ENCODE measurements at regions not wholly inside any gene's neighbourhood (a gene's known extent, or its start where the extent isn't known, plus 50 kb on each side); places are given as distances from the start of the nearest gene placed in this dataset.

DNA sequence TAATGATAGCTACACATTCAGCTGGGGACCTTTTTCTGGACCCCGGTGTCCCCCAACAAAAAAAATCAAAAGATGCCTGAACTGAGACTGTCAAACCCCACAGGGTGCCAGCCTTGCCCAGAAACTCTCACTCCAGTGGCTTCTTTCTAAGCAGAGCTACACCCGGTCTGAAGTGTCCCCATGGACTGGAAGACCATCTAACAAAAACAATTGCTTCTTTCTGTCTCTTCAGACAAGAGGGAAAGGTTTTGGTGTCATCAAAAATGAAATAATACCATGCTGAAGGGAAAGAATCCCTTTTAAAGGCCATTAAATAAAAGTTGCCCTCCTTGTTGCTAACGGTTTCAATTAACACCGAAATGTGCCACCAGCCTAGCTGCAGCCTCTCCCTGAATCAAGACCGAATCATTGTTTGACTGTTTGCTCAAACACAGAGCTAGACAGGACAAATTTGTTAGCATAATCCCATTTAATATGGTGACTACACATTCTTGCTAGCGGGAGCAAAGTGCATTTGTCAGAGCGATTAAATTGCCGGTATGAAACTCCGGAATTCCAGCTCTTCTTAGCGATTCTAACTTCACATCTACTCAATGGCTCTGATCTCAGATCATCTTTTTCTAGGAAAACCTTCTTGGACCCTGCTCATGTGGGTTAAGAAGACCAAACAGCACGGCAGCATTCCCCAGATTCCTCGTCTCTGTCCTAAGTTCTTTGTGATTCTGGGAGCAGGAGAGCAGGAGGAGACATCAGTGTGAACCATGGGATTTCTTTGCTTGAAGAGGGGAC is 397.5 kb upstream of the PRKCQ start:
- H3K27ac ChIP-seq (ENCODE audit: low read depth, low read length) = no peak overlapping the region
- no peaks in the 10 kb centered on the region for H3K9me3 ChIP-seq (ENCODE audit: control insufficient read depth in 3 of 3, low read length in 3 of 3)
- no peaks in the 10 kb centered on the region for H3K36me3 ChIP-seq (ENCODE audit: control insufficient read depth in 3 of 3, insufficient read depth in 3 of 3, low read length in 3 of 3)
- H3K9ac ChIP-seq (ENCODE audit: low read depth in 1 of 3, low read length in 3 of 3) = no peak overlapping the region
- H3K4me3 ChIP-seq (ENCODE audit: low read length in 3 of 3) = no peak overlapping the region
- peaks cover 0 to 3% (median 0%) of the 10 kb centered on the region in 3 donors for H3K4me1 ChIP-seq (ENCODE audit: control insufficient read depth in 3 of 3, insufficient read depth in 3 of 3, low read length in 3 of 3)
- peaks cover 6 to 12% (median 9%) of the 10 kb centered on the region in 3 donors for H3K27me3 ChIP-seq (ENCODE audit: control insufficient read depth in 3 of 3, insufficient read depth in 3 of 3, low read length in 3 of 3)

- Histone ChIP-seq H3K4me3 (ENCODE audit: low read length in 3 of 3) (no peak overlapping the region), H3K4me1 (ENCODE audit: control insufficient read depth in 3 of 3, insufficient read depth in 3 of 3, low read length in 3 of 3) (no peaks in the 10 kb centered on the region), H3K27ac (ENCODE audit: low read depth, low read length) (no peak overlapping the region), H3K27me3 (ENCODE audit: control insufficient read depth in 3 of 3, insufficient read depth in 3 of 3, low read length in 3 of 3) (peaks cover 0 to 5% (median 3%) of the 10 kb centered on the region in 3 donors), H3K9ac (ENCODE audit: low read depth in 1 of 3, low read length in 3 of 3) (no peak overlapping the region), H3K36me3 (ENCODE audit: control insufficient read depth in 3 of 3, insufficient read depth in 3 of 3, low read length in 3 of 3) (no peaks in the 10 kb centered on the region), H3K9me3 (ENCODE audit: control insufficient read depth in 3 of 3, low read length in 3 of 3) (no peaks in the 10 kb centered on the region)
Measured at GRCh38 chr10:6973899-6974298, 393.8 kb upstream of the PRKCQ start.

DNA sequence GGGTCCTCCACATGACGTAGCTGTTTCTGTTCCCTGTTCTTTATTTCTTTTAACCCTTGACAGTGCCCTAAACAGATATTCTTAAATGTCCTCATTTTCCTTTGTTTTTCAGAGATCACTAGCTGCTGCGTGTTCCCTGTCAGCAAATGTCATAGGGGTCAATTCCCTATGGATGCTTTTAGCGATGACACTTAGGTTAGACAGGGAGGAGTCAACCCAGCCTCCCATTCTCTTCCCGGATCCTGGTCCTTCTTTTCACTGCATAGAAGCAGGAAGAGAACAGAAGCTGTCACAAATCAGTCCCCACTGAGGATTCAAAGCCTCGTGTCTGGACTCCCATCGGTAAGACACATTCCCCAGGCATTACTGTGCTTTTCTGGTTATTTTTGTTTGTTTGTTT is 392.1 kb upstream of the PRKCQ start:
- no peak overlapping the region for H3K4me3 ChIP-seq (ENCODE audit: low read length in 3 of 3)
- no peak overlapping the region for H3K9ac ChIP-seq (ENCODE audit: low read depth in 1 of 3, low read length in 3 of 3)
- H3K27ac ChIP-seq (ENCODE audit: low read depth, low read length) = no peak overlapping the region
- no peaks in the 10 kb centered on the region for H3K9me3 ChIP-seq (ENCODE audit: control insufficient read depth in 3 of 3, low read length in 3 of 3)
- no peaks in the 10 kb centered on the region for H3K36me3 ChIP-seq (ENCODE audit: control insufficient read depth in 3 of 3, insufficient read depth in 3 of 3, low read length in 3 of 3)
- H3K4me1 ChIP-seq (ENCODE audit: control insufficient read depth in 3 of 3, insufficient read depth in 3 of 3, low read length in 3 of 3) = no peaks in the 10 kb centered on the region
- H3K27me3 ChIP-seq (ENCODE audit: control insufficient read depth in 3 of 3, insufficient read depth in 3 of 3, low read length in 3 of 3) = peaks cover 0 to 3% (median 2%) of the 10 kb centered on the region in 3 donors

DNA sequence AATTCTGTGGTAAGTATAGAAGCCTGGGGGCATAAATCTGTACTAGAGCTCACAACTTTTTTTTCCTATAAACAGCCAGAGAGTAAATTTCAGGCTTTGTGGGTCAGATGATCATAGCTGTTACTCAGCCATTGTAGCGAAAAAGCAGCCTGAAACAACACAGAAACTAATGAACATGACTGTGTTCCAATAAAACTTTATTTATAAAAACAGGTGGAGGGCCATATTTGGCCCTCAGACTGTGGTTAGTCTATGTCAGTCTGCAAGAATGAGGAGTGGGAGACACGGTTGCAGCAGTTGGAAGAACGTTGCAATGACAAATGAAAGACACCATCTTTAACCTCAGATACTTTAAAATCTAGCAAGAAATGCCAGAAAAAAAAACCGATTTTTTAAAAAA is 389.6 kb upstream of the PRKCQ start:
- Histone ChIP-seq H3K27me3 (ENCODE audit: control insufficient read depth in 3 of 3, insufficient read depth in 3 of 3, low read length in 3 of 3) (no peaks in the 10 kb centered on the region), H3K4me3 (ENCODE audit: low read length in 3 of 3) (no peak overlapping the region), H3K9ac (ENCODE audit: low read depth in 1 of 3, low read length in 3 of 3) (no peak overlapping the region), H3K27ac (ENCODE audit: low read depth, low read length) (no peak overlapping the region), H3K9me3 (ENCODE audit: control insufficient read depth in 3 of 3, low read length in 3 of 3) (no peaks in the 10 kb centered on the region), H3K4me1 (ENCODE audit: control insufficient read depth in 3 of 3, insufficient read depth in 3 of 3, low read length in 3 of 3) (no peaks in the 10 kb centered on the region), H3K36me3 (ENCODE audit: control insufficient read depth in 3 of 3, insufficient read depth in 3 of 3, low read length in 3 of 3) (no peaks in the 10 kb centered on the region)

DNA sequence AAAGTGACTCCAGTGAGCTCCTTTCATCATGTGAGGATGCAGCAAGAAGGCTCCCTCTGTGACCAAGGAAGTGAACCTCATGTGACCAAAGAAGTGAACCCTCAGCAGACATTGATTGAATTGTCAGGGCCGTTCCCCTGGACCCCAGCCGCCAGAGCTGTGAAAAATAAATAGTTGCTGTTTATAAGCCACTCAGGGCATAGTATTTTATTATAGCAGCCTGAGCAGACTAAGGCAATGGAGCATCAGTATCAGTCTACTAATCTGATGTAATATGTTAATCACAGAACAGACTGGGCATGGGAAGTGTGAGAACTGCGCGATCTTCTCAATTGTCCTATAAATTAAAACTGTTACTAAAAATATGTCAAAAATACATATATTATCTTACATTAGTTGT is 384.5 kb upstream of the PRKCQ start:
- no peaks in the 10 kb centered on the region for H3K9me3 ChIP-seq (ENCODE audit: control insufficient read depth in 3 of 3, low read length in 3 of 3)
- no peak overlapping the region for H3K9ac ChIP-seq (ENCODE audit: low read depth in 1 of 3, low read length in 3 of 3)
- no peak overlapping the region for H3K27ac ChIP-seq (ENCODE audit: low read depth, low read length)
- no peaks in the 10 kb centered on the region for H3K36me3 ChIP-seq (ENCODE audit: control insufficient read depth in 3 of 3, insufficient read depth in 3 of 3, low read length in 3 of 3)
- H3K4me1 ChIP-seq (ENCODE audit: control insufficient read depth in 3 of 3, insufficient read depth in 3 of 3, low read length in 3 of 3) = no peaks in the 10 kb centered on the region
- peaks cover 0 to 6% (median 3%) of the 10 kb centered on the region in 3 donors for H3K27me3 ChIP-seq (ENCODE audit: control insufficient read depth in 3 of 3, insufficient read depth in 3 of 3, low read length in 3 of 3)
- no peak overlapping the region for H3K4me3 ChIP-seq (ENCODE audit: low read length in 3 of 3)

GRCh38 chr10:6962576-6962975 is 382.5 kb upstream of the PRKCQ start:
- H3K9ac ChIP-seq (ENCODE audit: low read depth in 1 of 3, low read length in 3 of 3) = no peak overlapping the region
- no peak overlapping the region for H3K27ac ChIP-seq (ENCODE audit: low read depth, low read length)
- no peaks in the 10 kb centered on the region for H3K4me1 ChIP-seq (ENCODE audit: control insufficient read depth in 3 of 3, insufficient read depth in 3 of 3, low read length in 3 of 3)
- H3K9me3 ChIP-seq (ENCODE audit: control insufficient read depth in 3 of 3, low read length in 3 of 3) = no peaks in the 10 kb centered on the region
- no peak overlapping the region for H3K4me3 ChIP-seq (ENCODE audit: low read length in 3 of 3)
- H3K27me3 ChIP-seq (ENCODE audit: control insufficient read depth in 3 of 3, insufficient read depth in 3 of 3, low read length in 3 of 3) = peaks cover 0 to 6% (median 3%) of the 10 kb centered on the region in 3 donors
- no peaks in the 10 kb centered on the region for H3K36me3 ChIP-seq (ENCODE audit: control insufficient read depth in 3 of 3, insufficient read depth in 3 of 3, low read length in 3 of 3)

DNA sequence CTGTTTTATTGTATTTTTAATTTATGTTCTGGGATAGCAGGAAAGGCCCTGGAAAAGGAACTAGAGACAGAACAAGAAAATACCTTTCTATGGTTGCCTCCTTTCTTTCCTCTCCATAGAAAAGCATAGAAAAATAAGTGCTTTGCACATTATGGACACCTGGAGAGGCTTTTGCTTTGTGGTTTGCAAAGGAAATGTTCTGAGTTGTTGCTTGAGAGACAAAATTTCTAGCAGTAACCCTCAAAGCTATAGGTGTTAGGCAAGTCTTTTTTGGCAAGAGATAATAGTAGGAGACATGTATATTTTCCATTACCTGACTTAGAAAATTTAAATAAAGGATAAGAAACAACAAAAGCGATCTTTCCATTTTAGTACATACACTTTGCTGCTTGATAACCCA is 378.6 kb upstream of the PRKCQ start:
- no peaks in the 10 kb centered on the region for H3K36me3 ChIP-seq (ENCODE audit: control insufficient read depth in 3 of 3, insufficient read depth in 3 of 3, low read length in 3 of 3)
- H3K4me1 ChIP-seq (ENCODE audit: control insufficient read depth in 3 of 3, insufficient read depth in 3 of 3, low read length in 3 of 3) = no peaks in the 10 kb centered on the region
- H3K27me3 ChIP-seq (ENCODE audit: control insufficient read depth in 3 of 3, insufficient read depth in 3 of 3, low read length in 3 of 3) = peaks cover 0 to 6% (median 3%) of the 10 kb centered on the region in 3 donors
- H3K4me3 ChIP-seq (ENCODE audit: low read length in 3 of 3) = no peak overlapping the region
- H3K27ac ChIP-seq (ENCODE audit: low read depth, low read length) = no peak overlapping the region
- no peak overlapping the region for H3K9ac ChIP-seq (ENCODE audit: low read depth in 1 of 3, low read length in 3 of 3)
- H3K9me3 ChIP-seq (ENCODE audit: control insufficient read depth in 3 of 3, low read length in 3 of 3) = no peaks in the 10 kb centered on the region

DNA sequence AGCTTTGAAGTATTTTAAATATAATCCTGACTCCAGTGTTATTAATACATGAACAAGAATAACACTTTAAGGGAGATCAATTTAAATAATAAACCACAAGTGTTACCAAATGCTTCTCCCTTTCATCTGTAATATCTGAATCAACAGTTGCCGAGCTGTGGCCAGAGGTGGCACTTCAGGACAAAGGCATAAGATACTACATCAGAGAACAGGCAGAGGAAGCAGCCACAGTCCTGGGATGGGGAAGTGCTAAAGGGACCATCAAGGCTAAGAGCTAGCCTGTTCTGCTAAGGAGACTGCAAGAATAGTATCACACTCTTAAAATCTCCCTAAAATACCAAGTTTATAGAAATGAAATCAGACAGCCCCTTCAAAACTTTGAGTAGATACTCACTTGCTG is 378.2 kb upstream of the PRKCQ start:
- Histone ChIP-seq H3K4me1 (ENCODE audit: control insufficient read depth in 3 of 3, insufficient read depth in 3 of 3, low read length in 3 of 3) (no peaks in the 10 kb centered on the region), H3K36me3 (ENCODE audit: control insufficient read depth in 3 of 3, insufficient read depth in 3 of 3, low read length in 3 of 3) (no peaks in the 10 kb centered on the region), H3K4me3 (ENCODE audit: low read length in 3 of 3) (no peak overlapping the region), H3K27ac (ENCODE audit: low read depth, low read length) (no peak overlapping the region), H3K27me3 (ENCODE audit: control insufficient read depth in 3 of 3, insufficient read depth in 3 of 3, low read length in 3 of 3) (peaks cover 0 to 6% (median 3%) of the 10 kb centered on the region in 3 donors), H3K9me3 (ENCODE audit: control insufficient read depth in 3 of 3, low read length in 3 of 3) (no peaks in the 10 kb centered on the region), H3K9ac (ENCODE audit: low read depth in 1 of 3, low read length in 3 of 3) (no peak overlapping the region)

GRCh38 chr10:6957851-6958250 is 377.8 kb upstream of the PRKCQ start:
- Histone ChIP-seq H3K9ac (ENCODE audit: low read depth in 1 of 3, low read length in 3 of 3) (no peak overlapping the region), H3K36me3 (ENCODE audit: control insufficient read depth in 3 of 3, insufficient read depth in 3 of 3, low read length in 3 of 3) (no peaks in the 10 kb centered on the region), H3K27me3 (ENCODE audit: control insufficient read depth in 3 of 3, insufficient read depth in 3 of 3, low read length in 3 of 3) (peaks cover 0 to 5% (median 3%) of the 10 kb centered on the region in 3 donors), H3K27ac (ENCODE audit: low read depth, low read length) (no peak overlapping the region), H3K4me1 (ENCODE audit: control insufficient read depth in 3 of 3, insufficient read depth in 3 of 3, low read length in 3 of 3) (no peaks in the 10 kb centered on the region), H3K9me3 (ENCODE audit: control insufficient read depth in 3 of 3, low read length in 3 of 3) (no peaks in the 10 kb centered on the region), H3K4me3 (ENCODE audit: low read length in 3 of 3) (no peak overlapping the region)

GRCh38 chr10:6956562-6956961 is 376.5 kb upstream of the PRKCQ start:
- H3K4me1 ChIP-seq (ENCODE audit: control insufficient read depth in 3 of 3, insufficient read depth in 3 of 3, low read length in 3 of 3) = no peaks in the 10 kb centered on the region
- H3K36me3 ChIP-seq (ENCODE audit: control insufficient read depth in 3 of 3, insufficient read depth in 3 of 3, low read length in 3 of 3) = no peaks in the 10 kb centered on the region
- H3K27me3 ChIP-seq (ENCODE audit: control insufficient read depth in 3 of 3, insufficient read depth in 3 of 3, low read length in 3 of 3) = no peaks in the 10 kb centered on the region
- no peaks in the 10 kb centered on the region for H3K9me3 ChIP-seq (ENCODE audit: control insufficient read depth in 3 of 3, low read length in 3 of 3)
- no peak overlapping the region for H3K27ac ChIP-seq (ENCODE audit: low read depth, low read length)
- H3K4me3 ChIP-seq (ENCODE audit: low read length in 3 of 3) = no peak overlapping the region
- no peak overlapping the region for H3K9ac ChIP-seq (ENCODE audit: low read depth in 1 of 3, low read length in 3 of 3)
